T47D (cell line): ENCODE measurements at regions not wholly inside any gene's neighbourhood (a gene's known extent, or its start where the extent isn't known, plus 50 kb on each side); places are given as distances from the start of the nearest gene placed in this dataset.

Experiments
- DNase-seq, 2 experiments: peaks; one replicate each; pipeline versions ENCODE4 v3.0.0 to v3.0.0-alpha.2; 2011 to 2012; ENCODE audit warnings: low read depth in 1 of 2, low spot score in 1 of 2
- JUND ChIP-seq: IDR thresholded peaks from 2 replicates; pipeline ENCODE4 v1.6.1; 2012; ENCODE audit warnings: low read depth
- in situ Hi-C: cut with HindIII; loops from 2 replicates; pipeline ENCODE4 v1.10.0; 2016; ENCODE audit warnings: low sequenced_read_pairs, low pct_unique_long_range_greater_than_20kb

DNA sequence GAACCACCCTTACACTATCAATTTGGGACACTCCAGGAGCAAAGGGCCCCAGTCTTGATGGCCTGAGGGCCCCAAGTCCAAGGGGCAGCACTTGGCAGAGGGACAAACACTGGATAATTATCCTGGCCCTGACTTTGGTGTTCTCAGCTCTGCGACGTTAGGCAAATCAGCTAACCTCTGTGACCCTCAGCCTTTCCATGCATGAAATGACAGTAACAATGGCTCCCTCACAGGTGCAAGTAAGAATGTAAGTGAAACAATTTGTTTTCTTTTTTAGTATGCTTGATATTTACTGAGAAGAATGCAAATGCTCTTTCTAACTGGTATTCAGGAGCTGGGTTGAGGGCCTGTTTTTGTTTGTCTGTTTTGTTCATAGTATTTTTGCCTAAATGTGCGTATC lies 61.6 kb upstream of the PRDX6 start:
- TF ChIP-seq JUND: no peak
- DNase-seq: no peak
- in situ Hi-C loops: no loop called here

DNA sequence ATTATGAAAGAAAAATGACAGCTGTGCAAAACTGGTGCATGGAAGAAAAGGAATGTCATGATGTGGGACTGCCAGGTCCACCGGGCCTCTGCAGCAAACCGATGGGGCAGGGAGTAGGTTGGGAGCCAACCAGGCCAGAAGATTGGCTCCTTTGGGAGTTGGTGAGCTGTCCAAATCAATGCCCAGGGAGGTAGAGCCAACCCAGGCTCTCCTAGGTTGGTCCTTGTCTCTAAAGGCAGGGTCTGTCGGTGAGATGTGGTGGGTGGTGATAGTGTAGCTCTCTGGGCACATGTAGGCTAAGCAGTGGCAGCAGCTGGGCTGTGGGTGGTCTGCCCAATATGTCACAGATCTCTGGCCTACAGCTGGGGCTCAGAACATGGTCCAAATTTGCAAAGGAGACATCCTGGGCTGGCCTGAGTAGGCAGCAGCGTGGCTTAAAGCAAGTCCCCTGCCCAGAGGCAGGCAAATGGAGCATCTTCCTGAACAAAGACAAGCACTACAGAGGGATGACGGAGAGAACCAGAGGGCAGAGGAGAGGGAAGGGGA lies 61.2 kb upstream of the PRDX6 start:
- in situ Hi-C loops: no loop called here
- TF ChIP-seq JUND: no peak
- no peak for DNase-seq

- in situ Hi-C loops: no loop called here
- no peak for DNase-seq
- no peak for TF ChIP-seq JUND
These were observed 59.6 kb upstream of the PRDX6 start for GRCh38 chr1:173417563-173417962.

- no peak for DNase-seq
- in situ Hi-C loops: no loop called here
- TF ChIP-seq JUND: no peak
These were observed 58.8 kb upstream of the PRDX6 start for GRCh38 chr1:173418107-173418985.

GRCh38 chr1:173420330-173420806 lies 56.8 kb upstream of the PRDX6 start:
- TF ChIP-seq JUND: no peak
- peak in 1 of 2 experiments; percentile 87 for DNase-seq
- in situ Hi-C loops: no loop called here

DNA sequence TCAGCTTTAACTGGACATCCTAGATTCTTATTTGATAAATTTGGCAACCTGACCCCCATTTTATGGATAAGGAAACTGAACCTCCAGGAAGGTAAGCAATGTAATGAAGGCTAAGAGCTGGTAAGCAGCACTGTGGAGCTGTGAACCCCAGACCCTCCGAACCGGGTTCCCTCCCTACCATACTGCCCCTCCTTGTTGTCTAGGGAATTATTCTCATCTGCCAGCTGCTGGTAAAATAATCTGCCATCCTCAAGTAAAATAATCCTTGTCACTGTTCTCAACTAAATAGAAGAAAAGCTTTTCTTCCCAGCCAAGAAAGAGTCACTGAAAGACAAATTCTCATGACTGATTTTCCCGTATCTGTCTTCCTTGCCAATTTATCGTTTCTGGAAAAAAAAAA lies 55.8 kb upstream of the PRDX6 start:
- in situ Hi-C loops: no loop called here

GRCh38 chr1:173421789-173422188 lies 55.3 kb upstream of the PRDX6 start:
- in situ Hi-C loops: no loop called here
- no peak for TF ChIP-seq JUND

More for the DNA sequence above, 55.8 kb upstream of the PRDX6 start:
- no peak for TF ChIP-seq JUND
- no peak for DNase-seq

DNA sequence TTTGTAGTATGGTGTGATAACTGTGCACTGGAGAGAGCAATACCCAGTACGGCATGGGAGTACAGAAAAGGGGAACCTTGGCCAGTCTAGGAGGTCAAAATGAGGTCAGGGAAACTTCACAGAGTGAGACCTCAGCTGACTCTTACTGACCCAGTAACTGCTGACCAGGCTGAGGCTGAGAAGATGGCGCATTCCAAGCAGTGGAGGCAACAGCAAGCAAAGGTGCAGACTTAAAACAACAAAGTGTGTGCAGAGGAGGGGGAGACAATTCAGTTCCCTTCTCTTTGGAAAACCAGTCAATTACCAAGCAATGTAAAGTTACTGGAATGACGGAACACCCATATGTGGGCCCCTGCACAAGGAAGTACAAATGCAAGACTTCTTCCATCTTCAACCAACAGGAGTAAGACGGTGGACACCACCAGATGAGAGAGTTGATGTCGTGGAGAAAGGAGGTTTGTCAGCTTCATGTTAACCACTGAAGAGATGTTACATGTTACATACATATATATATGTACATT lies 54.6 kb upstream of the PRDX6 start:
- in situ Hi-C loops: no loop called here
- TF ChIP-seq JUND: no peak
- DNase-seq: no peak

More at GRCh38 chr1:173421789-173422188, 55.3 kb upstream of the PRDX6 start:
- DNase-seq: no peak

- no peak for DNase-seq
- no peak for TF ChIP-seq JUND
- in situ Hi-C loops: no loop called here
These were observed 53.8 kb upstream of the PRDX6 start for GRCh38 chr1:173423291-173423690.

GRCh38 chr1:173424143-173424542 lies 53.0 kb upstream of the PRDX6 start:
- no peak for TF ChIP-seq JUND
- DNase-seq: no peak
- in situ Hi-C loops: no loop called here

DNA sequence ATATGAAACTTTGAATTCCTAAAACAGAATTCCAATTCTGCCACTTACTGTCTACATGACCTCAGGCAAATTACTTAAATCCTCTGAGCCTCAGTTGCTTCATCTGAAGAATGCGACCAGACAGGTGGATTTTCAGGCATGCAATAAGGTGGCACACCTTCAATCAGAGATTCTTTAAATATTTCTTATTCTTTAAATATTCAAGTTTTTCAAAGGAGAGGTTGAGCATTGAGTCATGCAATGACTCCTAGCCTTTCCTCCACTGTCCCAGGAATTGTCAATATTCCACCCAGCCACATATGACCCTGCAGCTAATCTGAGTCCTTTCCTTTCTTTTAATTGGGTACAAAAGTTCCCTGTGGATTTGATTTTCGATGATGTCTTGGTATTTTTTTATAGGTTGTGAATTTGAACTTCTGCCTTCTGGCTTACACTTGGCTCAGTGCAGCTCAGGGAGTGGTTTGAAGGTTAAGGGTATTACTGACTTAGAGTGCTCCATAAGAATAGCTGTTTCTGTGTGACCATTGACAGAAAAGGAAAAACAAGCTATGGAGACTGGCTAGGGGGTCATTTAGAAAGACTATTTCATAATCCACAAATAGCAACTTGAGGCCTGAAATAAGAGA lies 52.2 kb upstream of the PRDX6 start:
- in situ Hi-C loops: no loop called here
- DNase-seq: peak in 1 of 2 experiments; percentile 29
- no peak for TF ChIP-seq JUND

DNA sequence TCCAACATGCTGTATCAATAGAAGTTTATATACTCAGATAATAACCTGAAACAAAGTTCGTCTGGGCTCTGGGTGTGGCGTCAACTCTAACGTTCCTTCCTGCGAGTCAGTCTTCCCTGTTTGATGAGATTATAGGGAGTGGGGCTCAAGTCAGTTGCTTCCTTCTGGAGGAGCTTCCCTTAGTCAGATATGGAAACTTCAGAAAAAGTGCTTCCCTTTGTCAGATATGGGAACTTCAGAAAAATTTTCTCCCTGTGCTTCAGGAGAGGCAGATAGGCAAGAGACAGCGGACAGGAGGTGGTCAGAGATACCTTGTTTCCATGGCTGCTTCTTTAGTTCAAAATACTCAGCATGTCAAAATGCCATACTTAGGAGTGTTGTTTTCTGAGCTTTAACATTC lies 51.1 kb upstream of the PRDX6 start:
- in situ Hi-C loops: no loop called here
- no peak for DNase-seq

More for the DNA sequence above, 51.1 kb upstream of the PRDX6 start:
- TF ChIP-seq JUND: no peak
